ENCODE measurements at regions not wholly inside any gene's neighbourhood (a gene's known extent, or its start where the extent isn't known, plus 50 kb on each side); places are given as distances from the start of the nearest gene placed in this dataset.

DNA sequence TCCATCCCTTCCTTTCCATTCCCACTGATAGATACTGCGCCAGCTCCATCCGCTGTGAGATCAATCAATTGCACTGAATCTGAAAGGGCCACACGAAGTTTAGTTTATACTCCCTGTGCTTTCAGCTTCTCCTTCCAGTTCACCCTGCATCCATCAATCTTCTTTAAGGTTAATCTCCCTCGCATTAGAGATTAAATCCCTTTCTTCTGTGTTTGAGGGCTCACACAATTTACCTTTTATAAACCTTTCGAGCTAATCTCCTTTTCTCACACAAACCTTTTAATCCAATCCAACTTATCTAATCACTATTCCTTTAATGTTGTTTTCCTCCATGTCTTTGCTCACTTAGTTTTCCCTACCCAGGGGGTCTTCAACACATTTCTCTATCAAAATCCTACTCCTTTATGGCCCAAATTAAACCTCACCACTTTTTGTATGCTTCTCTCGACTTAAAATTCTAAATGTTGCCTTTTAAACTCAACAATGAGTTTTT is 64.6 kb upstream of the HAPLN1 start:
- Histone ChIP-seq H3K9me3 (ENCODE audit: control extremely low read depth in 1 of 3, control insufficient read depth in 2 of 3, insufficient read depth in 1 of 3, low read length in 2 of 3) (no peaks in the 10 kb centered on the region), H3K4me2 (replicated peaks; ENCODE audit: low read depth, low read length, poor library complexity, severe bottlenecking) (no peak overlapping the region), H3K27me3 (replicated peaks in 1 of 4; ENCODE audit: control extremely low read depth in 1 of 4, control insufficient read depth in 3 of 4, insufficient read depth in 4 of 4, low read length in 3 of 4) (no peaks in the 10 kb centered on the region), H4K20me1 (ENCODE audit: control insufficient read depth, insufficient read depth, low read length, poor library complexity, severe bottlenecking) (no peaks in the 10 kb centered on the region), H3K4me1 (ENCODE audit: control insufficient read depth in 2 of 2, insufficient read depth in 2 of 2, low read length in 2 of 2) (no peaks in the 10 kb centered on the region), H3K4me3 (ENCODE audit: control extremely low read depth in 1 of 5, extremely low read depth in 1 of 5, insufficient read depth in 1 of 5, low read depth in 2 of 5, low read length in 4 of 5) (no peak overlapping the region), H3K27ac (ENCODE audit: low read length in 2 of 2) (no peak overlapping the region), H3K9ac (ENCODE audit: low read length) (no peak overlapping the region), H3K79me2 (ENCODE audit: control insufficient read depth, insufficient read depth, low read length) (no peaks in the 10 kb centered on the region), H2AFZ (ENCODE audit: insufficient read depth, low read depth, low read length, poor library complexity, severe bottlenecking) (no peak overlapping the region), H3K36me3 (replicated peaks in 1 of 2; ENCODE audit: control extremely low read depth in 1 of 2, control insufficient read depth in 1 of 2, extremely low read depth in 1 of 2, insufficient read depth in 2 of 2, low read length in 1 of 2) (no peaks in the 10 kb centered on the region)
- ChIA-PET POLR2A (no interaction called here), CTCF (no interaction called here)
- no peak for ATAC-seq (ENCODE audit: low read depth)
- Mint-ChIP-seq H3K27me3 (no peaks in the 10 kb centered on the region), H3K4me1 (no peaks in the 10 kb centered on the region), H3K4me3 (no peak overlapping the region), H3K27ac (no peak overlapping the region), H3K9me3 (ENCODE audit: insufficient read depth) (no peaks in the 10 kb centered on the region)
- 96% methylated on average over 5 of the region's 6 CpGs for WGBS (ENCODE audit: insufficient coverage)
- intact Hi-C loops (cut with micrococcal nuclease) = no loop called here
- TF ChIP-seq EZH2 (IDR thresholded peaks at IDR 0.05; ENCODE audit: borderline replicate concordance, insufficient read depth, low read depth, low read length, poor library complexity, severe bottlenecking) = no peak
- TF ChIP-seq, protein P1, sequence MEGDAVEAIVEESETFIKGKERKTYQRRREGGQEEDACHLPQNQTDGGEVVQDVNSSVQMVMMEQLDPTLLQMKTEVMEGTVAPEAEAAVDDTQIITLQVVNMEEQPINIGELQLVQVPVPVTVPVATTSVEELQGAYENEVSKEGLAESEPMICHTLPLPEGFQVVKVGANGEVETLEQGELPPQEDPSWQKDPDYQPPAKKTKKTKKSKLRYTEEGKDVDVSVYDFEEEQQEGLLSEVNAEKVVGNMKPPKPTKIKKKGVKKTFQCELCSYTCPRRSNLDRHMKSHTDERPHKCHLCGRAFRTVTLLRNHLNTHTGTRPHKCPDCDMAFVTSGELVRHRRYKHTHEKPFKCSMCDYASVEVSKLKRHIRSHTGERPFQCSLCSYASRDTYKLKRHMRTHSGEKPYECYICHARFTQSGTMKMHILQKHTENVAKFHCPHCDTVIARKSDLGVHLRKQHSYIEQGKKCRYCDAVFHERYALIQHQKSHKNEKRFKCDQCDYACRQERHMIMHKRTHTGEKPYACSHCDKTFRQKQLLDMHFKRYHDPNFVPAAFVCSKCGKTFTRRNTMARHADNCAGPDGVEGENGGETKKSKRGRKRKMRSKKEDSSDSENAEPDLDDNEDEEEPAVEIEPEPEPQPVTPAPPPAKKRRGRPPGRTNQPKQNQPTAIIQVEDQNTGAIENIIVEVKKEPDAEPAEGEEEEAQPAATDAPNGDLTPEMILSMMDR (IDR thresholded peaks at IDR 0.05) = no peak
- no peak for DNase-seq

DNA sequence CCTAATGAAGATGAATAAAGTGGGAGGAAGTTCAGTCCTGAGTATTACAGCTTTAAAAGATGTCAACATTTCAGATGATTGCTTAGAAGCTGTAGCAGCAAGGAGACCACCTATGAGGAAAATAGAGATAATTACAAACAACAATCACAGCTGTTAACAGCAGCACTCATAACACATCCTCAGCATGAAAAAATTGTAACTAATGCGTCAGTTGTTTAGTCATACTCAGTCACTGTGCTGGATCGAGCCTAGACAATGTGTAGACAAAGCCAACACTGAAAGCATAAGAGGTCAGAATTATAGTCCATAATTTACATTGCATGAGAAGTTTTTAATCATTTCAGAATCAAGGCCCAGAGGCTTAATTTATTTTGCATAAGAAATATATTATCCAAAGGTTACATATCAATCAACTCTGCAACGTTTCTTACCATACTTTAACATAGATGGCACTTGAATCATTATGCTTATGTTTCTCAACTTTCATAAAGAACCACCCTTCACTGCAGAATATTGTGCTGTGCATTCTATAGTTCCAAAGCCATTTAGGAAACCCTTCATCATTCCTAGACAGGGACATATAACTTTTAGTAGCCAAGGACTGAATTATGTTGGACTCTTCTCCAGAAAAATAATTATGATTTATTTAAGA is 60.2 kb upstream of the HAPLN1 start:
- no peaks in the 10 kb centered on the region for H3K9me3 Mint-ChIP-seq (ENCODE audit: insufficient read depth)
- Histone ChIP-seq H4K20me1 (ENCODE audit: control insufficient read depth, insufficient read depth, low read length, poor library complexity, severe bottlenecking) (no peaks in the 10 kb centered on the region), H2AFZ (ENCODE audit: insufficient read depth, low read depth, low read length, poor library complexity, severe bottlenecking) (no peak overlapping the region), H3K27ac (ENCODE audit: low read length in 2 of 2) (no peak overlapping the region), H3K27me3 (replicated peaks in 1 of 4; ENCODE audit: control extremely low read depth in 1 of 4, control insufficient read depth in 3 of 4, insufficient read depth in 4 of 4, low read length in 3 of 4) (no peaks in the 10 kb centered on the region), H3K4me3 (ENCODE audit: control extremely low read depth in 1 of 5, extremely low read depth in 1 of 5, insufficient read depth in 1 of 5, low read depth in 2 of 5, low read length in 4 of 5) (no peak overlapping the region), H3K9me3 (ENCODE audit: control extremely low read depth in 1 of 3, control insufficient read depth in 2 of 3, insufficient read depth in 1 of 3, low read length in 2 of 3) (no peaks in the 10 kb centered on the region), H3K79me2 (ENCODE audit: control insufficient read depth, insufficient read depth, low read length) (no peaks in the 10 kb centered on the region), H3K4me2 (replicated peaks; ENCODE audit: low read depth, low read length, poor library complexity, severe bottlenecking) (no peak overlapping the region), H3K4me1 (ENCODE audit: control insufficient read depth in 2 of 2, insufficient read depth in 2 of 2, low read length in 2 of 2) (no peaks in the 10 kb centered on the region), H3K36me3 (replicated peaks in 1 of 2; ENCODE audit: control extremely low read depth in 1 of 2, control insufficient read depth in 1 of 2, extremely low read depth in 1 of 2, insufficient read depth in 2 of 2, low read length in 1 of 2) (no peaks in the 10 kb centered on the region), H3K9ac (ENCODE audit: low read length) (no peak overlapping the region)
- H3K4me3 Mint-ChIP-seq = no peak overlapping the region
- WGBS (ENCODE audit: insufficient coverage) = 80% methylated on average over 1 of the region's 3 CpGs
- no peaks in the 10 kb centered on the region for H3K27me3 Mint-ChIP-seq
- intact Hi-C loops (cut with micrococcal nuclease) = no loop called here
- ChIA-PET CTCF (no interaction called here), POLR2A (no interaction called here)
- no peak for ATAC-seq (ENCODE audit: low read depth)
- H3K4me1 Mint-ChIP-seq = no peaks in the 10 kb centered on the region
- TF ChIP-seq EZH2 (IDR thresholded peaks at IDR 0.05; ENCODE audit: borderline replicate concordance, insufficient read depth, low read depth, low read length, poor library complexity, severe bottlenecking) = no peak
- TF ChIP-seq, protein P1 (IDR thresholded peaks at IDR 0.05) = no peak
- DNase-seq = no peak
- H3K27ac Mint-ChIP-seq = no peak overlapping the region

Measured in B cell (primary cell).